Suprapubic skin (tissue), 4 donors: ENCODE measurements at regions not wholly inside any gene's neighbourhood (a gene's known extent, or its start where the extent isn't known, plus 50 kb on each side); places are given as distances from the start of the nearest gene placed in this dataset.

ENCODE experiments used
- POLR2A ChIP-seq, 2 donors: fragments of 450-650 bp; IDR thresholded peaks; one replicate each; pipeline ENCODE4 v1.6.1; 2017; ENCODE audit warnings: antibody characterized with exemption in 2 of 2, mild to moderate bottlenecking in 2 of 2, moderate library complexity in 2 of 2
- POLR2AphosphoS5 ChIP-seq, 3 donors: sonication (generic); formaldehyde crosslinking; IDR thresholded peaks; one replicate each; pipeline ENCODE4 v1.6.1; 2017; ENCODE audit warnings: antibody characterized with exemption in 3 of 3
- TF ChIP-seq, protein P1 (sequence below), 2 donors: fragments of 200-600 bp in 1 of 2; fragments of 450-650 bp in 1 of 2; sonication (generic) in 1 of 2; IDR thresholded peaks; one replicate each; pipeline ENCODE4 v1.5.1; 2016 to 2019; ENCODE audit warnings: antibody characterized with exemption in 2 of 2, mild to moderate bottlenecking in 1 of 2, moderate library complexity in 1 of 2

DNA sequence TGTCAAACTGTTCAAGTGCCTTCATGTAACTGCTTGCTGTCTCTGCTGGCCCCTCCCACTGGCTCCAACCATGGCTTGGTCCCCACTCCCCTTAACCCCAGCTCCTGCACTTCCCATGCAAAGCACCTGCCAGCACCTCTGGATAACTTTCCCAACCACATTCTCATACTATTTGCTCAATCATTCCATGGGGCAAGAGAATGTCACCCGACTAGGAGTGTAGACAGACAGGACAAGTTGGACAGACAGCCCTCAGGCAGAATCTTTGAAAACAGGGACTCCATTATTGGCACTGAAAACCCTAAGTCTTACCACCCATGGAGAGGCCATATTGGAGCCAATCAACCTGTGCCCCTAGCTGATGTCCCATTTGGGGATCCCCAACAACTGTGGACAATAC lies 246.5 kb downstream of the RPLP1 start:
- TF ChIP-seq, protein P1, sequence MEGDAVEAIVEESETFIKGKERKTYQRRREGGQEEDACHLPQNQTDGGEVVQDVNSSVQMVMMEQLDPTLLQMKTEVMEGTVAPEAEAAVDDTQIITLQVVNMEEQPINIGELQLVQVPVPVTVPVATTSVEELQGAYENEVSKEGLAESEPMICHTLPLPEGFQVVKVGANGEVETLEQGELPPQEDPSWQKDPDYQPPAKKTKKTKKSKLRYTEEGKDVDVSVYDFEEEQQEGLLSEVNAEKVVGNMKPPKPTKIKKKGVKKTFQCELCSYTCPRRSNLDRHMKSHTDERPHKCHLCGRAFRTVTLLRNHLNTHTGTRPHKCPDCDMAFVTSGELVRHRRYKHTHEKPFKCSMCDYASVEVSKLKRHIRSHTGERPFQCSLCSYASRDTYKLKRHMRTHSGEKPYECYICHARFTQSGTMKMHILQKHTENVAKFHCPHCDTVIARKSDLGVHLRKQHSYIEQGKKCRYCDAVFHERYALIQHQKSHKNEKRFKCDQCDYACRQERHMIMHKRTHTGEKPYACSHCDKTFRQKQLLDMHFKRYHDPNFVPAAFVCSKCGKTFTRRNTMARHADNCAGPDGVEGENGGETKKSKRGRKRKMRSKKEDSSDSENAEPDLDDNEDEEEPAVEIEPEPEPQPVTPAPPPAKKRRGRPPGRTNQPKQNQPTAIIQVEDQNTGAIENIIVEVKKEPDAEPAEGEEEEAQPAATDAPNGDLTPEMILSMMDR (IDR thresholded peaks at IDR 0.05): no peak
- TF ChIP-seq POLR2A (IDR thresholded peaks at IDR 0.05) (no peak), POLR2AphosphoS5 (IDR thresholded peaks at IDR 0.05) (no peak)
